PC-3 (cell line): ENCODE measurements at regions not wholly inside any gene's neighbourhood (a gene's known extent, or its start where the extent isn't known, plus 50 kb on each side); places are given as distances from the start of the nearest gene placed in this dataset.

Experiments
- ATAC-seq: fragments of 200-7000 bp; cut with Tn5 transposase; 2 replicates; pipeline ENCODE4 v1.9.1; 2020; ENCODE audit warnings: mild to moderate bottlenecking, moderate library complexity
- BruUV-seq: library from RNA; stranded (reverse); fragments of 400-500 nt; replicated peaks from 2 replicates; lab custom pipeline; 2021; lab: Mats Ljungman, UMichigan
- CTCF ChIA-PET: fragments of 300-600 bp; sonication (Branson Sonifier 250); formaldehyde crosslinking; loops from one replicate; lab custom pipeline; 2022; ENCODE audit warnings: antibody characterized with exemption; lab: Charles Lee
- POLR2A ChIA-PET: fragments of 300-600 bp; sonication (Branson Sonifier 250); formaldehyde crosslinking; loops from one replicate; lab custom pipeline; 2022; ENCODE audit warnings: antibody characterized with exemption; ENCODE audit not compliant: unreplicated experiment; lab: Charles Lee
- DNase-seq: peaks from one replicate; pipeline ENCODE4 v3.0.0-alpha.2; 2015
- H2AFZ ChIP-seq: fragments of 300-600 bp; sonication (generic); 2 replicates; pipeline ENCODE4 v1.6.0; 2016; ENCODE audit warnings: antibody characterized with exemption, low read length
- H3F3A ChIP-seq: fragments of 300-600 bp; sonication (generic); one replicate; pipeline ENCODE4 v1.6.0; 2017; ENCODE audit warnings: antibody characterized with exemption, low read length, control low read depth, mild to moderate bottlenecking; ENCODE audit not compliant: unreplicated experiment
- H3K27ac ChIP-seq: fragments of 300-600 bp; sonication (generic); 2 replicates; pipeline ENCODE4 v1.5.1; 2016; ENCODE audit warnings: mild to moderate bottlenecking, low read length
- H3K27me3 ChIP-seq: fragments of 300-600 bp; sonication (generic); 2 replicates; pipeline ENCODE4 v1.6.1; 2016; ENCODE audit warnings: low read length, mixed read lengths
- H3K36me3 ChIP-seq: fragments of 300-600 bp; sonication (generic); 2 replicates; pipeline ENCODE4 v1.6.1; 2016; ENCODE audit warnings: low read depth, mixed run types, low read length, mixed read lengths
- H3K4me1 ChIP-seq: fragments of 300-600 bp; sonication (generic); 2 replicates; pipeline ENCODE4 v1.5.1; 2016; ENCODE audit warnings: low read length; ENCODE audit not compliant: insufficient read depth
- H3K4me2 ChIP-seq: fragments of 300-600 bp; sonication (generic); 2 replicates; pipeline ENCODE4 v1.6.0; 2016; ENCODE audit warnings: low read length
- H3K4me3 ChIP-seq: fragments of 300-600 bp; sonication (generic); 2 replicates; pipeline ENCODE4 v1.5.1; 2016; ENCODE audit warnings: mild to moderate bottlenecking, low read length, mixed read lengths
- H3K79me2 ChIP-seq: fragments of 300-600 bp; sonication (generic); 2 replicates; pipeline ENCODE4 v1.6.1; 2017; ENCODE audit warnings: low read length, mixed read lengths
- H3K9ac ChIP-seq: fragments of 300-600 bp; sonication (generic); 2 replicates; pipeline ENCODE4 v1.6.0; 2016; ENCODE audit warnings: mild to moderate bottlenecking, low read length
- H3K9me2 ChIP-seq: fragments of 300-600 bp; sonication (generic); replicated peaks from 2 replicates; pipeline ENCODE4 v1.6.1; 2016; ENCODE audit warnings: mixed run types, low read length, mixed read lengths
- H3K9me3 ChIP-seq: fragments of 300-600 bp; sonication (generic); 2 replicates; pipeline ENCODE4 v1.6.1; 2016; ENCODE audit warnings: low read length, mixed read lengths
- H4K20me1 ChIP-seq: fragments of 300-600 bp; sonication (generic); 2 replicates; pipeline ENCODE4 v1.6.1; 2016; ENCODE audit warnings: low read length, mixed read lengths
- CTCF ChIP-seq: fragments of 300-600 bp; sonication (generic); conservative IDR thresholded peaks from 2 replicates; pipeline ENCODE4 v1.5.1; 2017; ENCODE audit warnings: antibody characterized with exemption, low read depth, mild to moderate bottlenecking, low read length
- EZH2 ChIP-seq: fragments of 300-600 bp; sonication (generic); IDR thresholded peaks from one replicate; pipeline ENCODE4 v1.6.1; 2017; ENCODE audit warnings: antibody characterized with exemption, mild to moderate bottlenecking, low read length; ENCODE audit not compliant: unreplicated experiment
- EZH2phosphoT487 ChIP-seq: fragments of 300-600 bp; sonication (generic); IDR thresholded peaks from 2 replicates; pipeline ENCODE4 v1.6.1; 2018; ENCODE audit warnings: mild to moderate bottlenecking, antibody characterized with exemption, low read length, borderline replicate concordance
- intact Hi-C: fragments of 100-400 bp; cut with micrococcal nuclease; formaldehyde crosslinking; loops from 2 replicates; pipeline ENCODE4 v1.9.0; 2023

GRCh38 chr9:89893886-89894285, 289.1 kb downstream of the GADD45G start:
- intact Hi-C loops = no loop called here
- Histone ChIP-seq H3F3A (no peaks in the 10 kb centered on the region), H3K27ac (no peak overlapping the region), H2AFZ (no peak overlapping the region), H3K9me2 (no peaks in the 10 kb centered on the region), H3K4me3 (no peak overlapping the region), H3K4me1 (no peaks in the 10 kb centered on the region), H3K27me3 (no peaks in the 10 kb centered on the region), H3K79me2 (no peaks in the 10 kb centered on the region), H3K9me3 (no peaks in the 10 kb centered on the region), H4K20me1 (no peaks in the 10 kb centered on the region), H3K36me3 (no peaks in the 10 kb centered on the region), H3K4me2 (no peak overlapping the region), H3K9ac (no peak overlapping the region)
- no TSS peak for BruUV-seq
- ChIA-PET CTCF (no interaction called here), POLR2A (no interaction called here)
- TF ChIP-seq EZH2phosphoT487 = no peak
- no peak for TF ChIP-seq CTCF
- DNase-seq (no peak), ATAC-seq (no peak)

GRCh38 chr9:89896806-89897340, 292.1 kb downstream of the GADD45G start:
- no peak overlapping the region for H3K4me3 ChIP-seq
- TF ChIP-seq CTCF (no peak), EZH2 (no peak), EZH2phosphoT487 (no peak)
- H3K9me2 ChIP-seq = no peaks in the 10 kb centered on the region
- ATAC-seq = no peak
- no peaks in the 10 kb centered on the region for H3K4me1 ChIP-seq
- intact Hi-C loops = no loop called here
- no peaks in the 10 kb centered on the region for H3K27me3 ChIP-seq
- H4K20me1 ChIP-seq = no peaks in the 10 kb centered on the region
- no peak overlapping the region for H2AFZ ChIP-seq
- no peak for DNase-seq
- H3K79me2 ChIP-seq = no peaks in the 10 kb centered on the region
- BruUV-seq = no TSS peak
- no peak overlapping the region for H3K27ac ChIP-seq
- H3K4me2 ChIP-seq = no peak overlapping the region
- H3K36me3 ChIP-seq = no peaks in the 10 kb centered on the region
- H3F3A ChIP-seq = no peaks in the 10 kb centered on the region
- no peak overlapping the region for H3K9ac ChIP-seq
- CTCF ChIA-PET = no interaction called here
- H3K9me3 ChIP-seq = no peaks in the 10 kb centered on the region
- POLR2A ChIA-PET = no interaction called here

GRCh38 chr9:89899573-89899972, 294.8 kb downstream of the GADD45G start:
- H3F3A ChIP-seq = no peaks in the 10 kb centered on the region
- H3K9me3 ChIP-seq = no peaks in the 10 kb centered on the region
- no TSS peak for BruUV-seq
- DNase-seq = no peak
- ChIA-PET POLR2A (no interaction called here), CTCF (no interaction called here)
- ATAC-seq = no peak
- H3K79me2 ChIP-seq = no peaks in the 10 kb centered on the region
- intact Hi-C loops = no loop called here
- no peak overlapping the region for H3K9ac ChIP-seq
- H4K20me1 ChIP-seq = no peaks in the 10 kb centered on the region
- no peak overlapping the region for H2AFZ ChIP-seq
- no peaks in the 10 kb centered on the region for H3K9me2 ChIP-seq
- no peak overlapping the region for H3K4me3 ChIP-seq
- no peaks in the 10 kb centered on the region for H3K4me1 ChIP-seq
- no peaks in the 10 kb centered on the region for H3K36me3 ChIP-seq
- TF ChIP-seq EZH2phosphoT487 = no peak
- no peak for TF ChIP-seq CTCF
- TF ChIP-seq EZH2 = no peak
- no peak overlapping the region for H3K4me2 ChIP-seq
- H3K27me3 ChIP-seq = no peaks in the 10 kb centered on the region
- no peak overlapping the region for H3K27ac ChIP-seq
